ENCODE measurements at regions not wholly inside any gene's neighbourhood (a gene's known extent, or its start where the extent isn't known, plus 50 kb on each side); places are given as distances from the start of the nearest gene placed in this dataset.

DNA sequence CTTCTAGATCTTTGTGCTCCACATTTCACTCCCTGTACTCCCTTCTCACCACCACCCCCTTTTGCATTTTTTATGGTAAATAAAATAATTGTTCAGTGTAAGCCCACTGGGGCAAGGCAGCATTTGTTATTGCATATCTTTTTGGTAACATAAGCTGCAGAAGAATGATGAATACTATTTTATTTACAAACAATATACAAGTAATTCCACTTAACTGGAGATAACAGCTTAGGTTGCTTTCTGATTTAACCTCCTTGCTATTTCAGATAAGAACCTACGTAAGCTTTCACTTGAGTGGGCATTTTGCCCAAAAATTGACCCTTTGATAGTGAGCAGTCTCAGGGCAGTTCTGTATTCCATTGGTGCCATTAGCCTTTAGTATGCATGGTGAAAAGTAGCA is 417.9 kb downstream of the SH3GL2 start:
- TF ChIP-seq, protein P1, sequence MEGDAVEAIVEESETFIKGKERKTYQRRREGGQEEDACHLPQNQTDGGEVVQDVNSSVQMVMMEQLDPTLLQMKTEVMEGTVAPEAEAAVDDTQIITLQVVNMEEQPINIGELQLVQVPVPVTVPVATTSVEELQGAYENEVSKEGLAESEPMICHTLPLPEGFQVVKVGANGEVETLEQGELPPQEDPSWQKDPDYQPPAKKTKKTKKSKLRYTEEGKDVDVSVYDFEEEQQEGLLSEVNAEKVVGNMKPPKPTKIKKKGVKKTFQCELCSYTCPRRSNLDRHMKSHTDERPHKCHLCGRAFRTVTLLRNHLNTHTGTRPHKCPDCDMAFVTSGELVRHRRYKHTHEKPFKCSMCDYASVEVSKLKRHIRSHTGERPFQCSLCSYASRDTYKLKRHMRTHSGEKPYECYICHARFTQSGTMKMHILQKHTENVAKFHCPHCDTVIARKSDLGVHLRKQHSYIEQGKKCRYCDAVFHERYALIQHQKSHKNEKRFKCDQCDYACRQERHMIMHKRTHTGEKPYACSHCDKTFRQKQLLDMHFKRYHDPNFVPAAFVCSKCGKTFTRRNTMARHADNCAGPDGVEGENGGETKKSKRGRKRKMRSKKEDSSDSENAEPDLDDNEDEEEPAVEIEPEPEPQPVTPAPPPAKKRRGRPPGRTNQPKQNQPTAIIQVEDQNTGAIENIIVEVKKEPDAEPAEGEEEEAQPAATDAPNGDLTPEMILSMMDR (IDR thresholded peaks at IDR 0.05), result no peak
- no peak for TF ChIP-seq POLR2A (IDR thresholded peaks at IDR 0.05; ENCODE audit: low read depth)
- no peak for TF ChIP-seq POLR2AphosphoS5 (IDR thresholded peaks at IDR 0.05)
